ENCODE measurements at regions not wholly inside any gene's neighbourhood (a gene's known extent, or its start where the extent isn't known, plus 50 kb on each side); places are given as distances from the start of the nearest gene placed in this dataset.
"Not testable (repeated sequence)": the region's sequence is repeated elsewhere in the genome, so short reads cannot be mapped to it uniquely, and the experiment has no call there.

- no peak for TF ChIP-seq POLR2AphosphoS5 (IDR thresholded peaks at IDR 0.05; ENCODE audit: low read depth, low read length)
- no peak for TF ChIP-seq SPI1 (IDR thresholded peaks at IDR 0.05; ENCODE audit: low read depth, low read length)
- no peak for TF ChIP-seq TAF1 (IDR thresholded peaks at IDR 0.05; ENCODE audit: low read depth, low read length)
- TF ChIP-seq PAX5 (IDR thresholded peaks at IDR 0.05; ENCODE audit: insufficient read depth, low read length, severe bottlenecking) = no peak
- TF ChIP-seq POLR2A (IDR thresholded peaks at IDR 0.05; ENCODE audit: low read depth, low read length) = no peak
- TF ChIP-seq POU2F2 (IDR thresholded peaks at IDR 0.05; ENCODE audit: low read depth, low read length) = no peak
- FAIRE-seq = no peak
Observed at GRCh38 chr20:11176431-11176830, 502.6 kb upstream of the JAG1 start.

GRCh38 chr20:11178946-11179654 is 505.3 kb upstream of the JAG1 start:
- DNase-seq (ENCODE audit: insufficient read length, low spot score) = no peak
- TF ChIP-seq POLR2AphosphoS5 (IDR thresholded peaks at IDR 0.05; ENCODE audit: low read depth, low read length) (no peak), SPI1 (IDR thresholded peaks at IDR 0.05; ENCODE audit: low read depth, low read length) (no peak), TAF1 (IDR thresholded peaks at IDR 0.05; ENCODE audit: low read depth, low read length) (no peak), POLR2A (IDR thresholded peaks at IDR 0.05; ENCODE audit: low read depth, low read length) (no peak), PAX5 (IDR thresholded peaks at IDR 0.05; ENCODE audit: insufficient read depth, low read length, severe bottlenecking) (no peak), POU2F2 (IDR thresholded peaks at IDR 0.05; ENCODE audit: low read depth, low read length) (no peak)
- no peak for FAIRE-seq

More at GRCh38 chr20:11176431-11176830, 502.6 kb upstream of the JAG1 start:
- no peak for DNase-seq (ENCODE audit: insufficient read length, low spot score)

- TF ChIP-seq TAF1 (IDR thresholded peaks at IDR 0.05; ENCODE audit: low read depth, low read length) (no peak), POLR2A (IDR thresholded peaks at IDR 0.05; ENCODE audit: low read depth, low read length) (no peak), POLR2AphosphoS5 (IDR thresholded peaks at IDR 0.05; ENCODE audit: low read depth, low read length) (no peak), SPI1 (IDR thresholded peaks at IDR 0.05; ENCODE audit: low read depth, low read length) (no peak), POU2F2 (IDR thresholded peaks at IDR 0.05; ENCODE audit: low read depth, low read length) (no peak), PAX5 (IDR thresholded peaks at IDR 0.05; ENCODE audit: insufficient read depth, low read length, severe bottlenecking) (no peak)
- FAIRE-seq (no peak), DNase-seq (ENCODE audit: insufficient read length, low spot score) (no peak)
Observed at GRCh38 chr20:11180186-11180585, 506.4 kb upstream of the JAG1 start.

- not testable (repeated sequence) for FAIRE-seq; DNase-seq (ENCODE audit: insufficient read length, low spot score)
Observed at GRCh38 chr20:11181129-11181528, 507.3 kb upstream of the JAG1 start.

- no peak for TF ChIP-seq POU2F2 (IDR thresholded peaks at IDR 0.05; ENCODE audit: low read depth, low read length)
- no peak for TF ChIP-seq POLR2A (IDR thresholded peaks at IDR 0.05; ENCODE audit: low read depth, low read length)
- no peak for TF ChIP-seq PAX5 (IDR thresholded peaks at IDR 0.05; ENCODE audit: insufficient read depth, low read length, severe bottlenecking)
- TF ChIP-seq POLR2AphosphoS5 (IDR thresholded peaks at IDR 0.05; ENCODE audit: low read depth, low read length) = no peak
- no peak for TF ChIP-seq TAF1 (IDR thresholded peaks at IDR 0.05; ENCODE audit: low read depth, low read length)
- no peak for TF ChIP-seq SPI1 (IDR thresholded peaks at IDR 0.05; ENCODE audit: low read depth, low read length)
- FAIRE-seq (no peak), DNase-seq (ENCODE audit: insufficient read length, low spot score) (no peak)
Observed at GRCh38 chr20:11181966-11182365, 508.2 kb upstream of the JAG1 start.

GRCh38 chr20:11182720-11183119 is 508.9 kb upstream of the JAG1 start:
- DNase-seq (ENCODE audit: insufficient read length, low spot score) (no peak), FAIRE-seq (no peak)
- TF ChIP-seq POLR2AphosphoS5 (IDR thresholded peaks at IDR 0.05; ENCODE audit: low read depth, low read length) (no peak), PAX5 (IDR thresholded peaks at IDR 0.05; ENCODE audit: insufficient read depth, low read length, severe bottlenecking) (no peak), POLR2A (IDR thresholded peaks at IDR 0.05; ENCODE audit: low read depth, low read length) (no peak)

- no peak for FAIRE-seq
- DNase-seq (ENCODE audit: insufficient read length, low spot score) = no peak
- TF ChIP-seq SPI1 (IDR thresholded peaks at IDR 0.05; ENCODE audit: low read depth, low read length) (no peak), POLR2A (IDR thresholded peaks at IDR 0.05; ENCODE audit: low read depth, low read length) (no peak), PAX5 (IDR thresholded peaks at IDR 0.05; ENCODE audit: insufficient read depth, low read length, severe bottlenecking) (no peak), POLR2AphosphoS5 (IDR thresholded peaks at IDR 0.05; ENCODE audit: low read depth, low read length) (no peak)
Observed at GRCh38 chr20:11186301-11187008, 512.7 kb upstream of the JAG1 start.

GRCh38 chr20:11188843-11189603 is 515.2 kb upstream of the JAG1 start:
- TF ChIP-seq SPI1 (IDR thresholded peaks at IDR 0.05; ENCODE audit: low read depth, low read length) (no peak), TAF1 (IDR thresholded peaks at IDR 0.05; ENCODE audit: low read depth, low read length) (no peak), POLR2AphosphoS5 (IDR thresholded peaks at IDR 0.05; ENCODE audit: low read depth, low read length) (no peak), POLR2A (IDR thresholded peaks at IDR 0.05; ENCODE audit: low read depth, low read length) (no peak), PAX5 (IDR thresholded peaks at IDR 0.05; ENCODE audit: insufficient read depth, low read length, severe bottlenecking) (no peak), POU2F2 (IDR thresholded peaks at IDR 0.05; ENCODE audit: low read depth, low read length) (no peak)
- DNase-seq (ENCODE audit: insufficient read length, low spot score) (no peak), FAIRE-seq (no peak)

- TF ChIP-seq SPI1 (IDR thresholded peaks at IDR 0.05; ENCODE audit: low read depth, low read length) (no peak), TAF1 (IDR thresholded peaks at IDR 0.05; ENCODE audit: low read depth, low read length) (no peak), POLR2A (IDR thresholded peaks at IDR 0.05; ENCODE audit: low read depth, low read length) (no peak), PAX5 (IDR thresholded peaks at IDR 0.05; ENCODE audit: insufficient read depth, low read length, severe bottlenecking) (no peak), POLR2AphosphoS5 (IDR thresholded peaks at IDR 0.05; ENCODE audit: low read depth, low read length) (no peak), POU2F2 (IDR thresholded peaks at IDR 0.05; ENCODE audit: low read depth, low read length) (no peak)
- DNase-seq (ENCODE audit: insufficient read length, low spot score) (no peak), FAIRE-seq (no peak)
Observed at GRCh38 chr20:11190741-11191140, 516.9 kb upstream of the JAG1 start.
